Smooth muscle cell (in vitro differentiated cells): ENCODE measurements at regions not wholly inside any gene's neighbourhood (a gene's known extent, or its start where the extent isn't known, plus 50 kb on each side); places are given as distances from the start of the nearest gene placed in this dataset.

ENCODE experiments used
- DNase-seq: peaks from one replicate; lab custom pipeline; 2025; ENCODE audit not compliant: unreplicated experiment; lab: John Stamatoyannopoulos, UW
- H2AFZ ChIP-seq: fragments of 200-600 bp; sonication (generic); 2 replicates; pipeline ENCODE4 v1.6.0; 2016; ENCODE audit warnings: antibody characterized with exemption, low read depth, mild to moderate bottlenecking
- H3F3A ChIP-seq: fragments of 200-600 bp; sonication (generic); 2 replicates; pipeline ENCODE4 v1.6.0; 2017; ENCODE audit warnings: antibody characterized with exemption, low read depth
- H3K27ac ChIP-seq: fragments of 200-600 bp; sonication (generic); 2 replicates; pipeline ENCODE4 v1.5.1; 2016; ENCODE audit warnings: low read depth, mild to moderate bottlenecking
- H3K27me3 ChIP-seq: fragments of 200-600 bp; sonication (generic); 2 replicates; pipeline ENCODE4 v1.6.1; 2016; ENCODE audit warnings: low read depth, mild to moderate bottlenecking
- H3K36me3 ChIP-seq: fragments of 200-600 bp; sonication (generic); 2 replicates; pipeline ENCODE4 v1.5.1; 2016; ENCODE audit warnings: low read depth
- H3K4me1 ChIP-seq: fragments of 200-600 bp; sonication (generic); 2 replicates; pipeline ENCODE4 v1.5.1; 2016; ENCODE audit warnings: low read depth
- H3K4me2 ChIP-seq: fragments of 200-600 bp; sonication (generic); 2 replicates; pipeline ENCODE4 v1.6.0; 2016; ENCODE audit warnings: mild to moderate bottlenecking
- H3K4me3 ChIP-seq: fragments of 200-600 bp; sonication (generic); 2 replicates; pipeline ENCODE4 v1.5.1; 2016; ENCODE audit warnings: mild to moderate bottlenecking
- H3K79me2 ChIP-seq: fragments of 200-600 bp; sonication (generic); 2 replicates; pipeline ENCODE4 v1.6.0; 2016; ENCODE audit warnings: low read depth, mild to moderate bottlenecking
- H3K9ac ChIP-seq: fragments of 200-600 bp; sonication (generic); 2 replicates; pipeline ENCODE4 v1.6.0; 2016; ENCODE audit warnings: low read depth
- H3K9me3 ChIP-seq: fragments of 200-600 bp; sonication (generic); replicated peaks from 2 replicates; pipeline ENCODE4 v1.5.1; 2016; ENCODE audit warnings: low read depth
- H4K20me1 ChIP-seq: fragments of 200-600 bp; sonication (generic); 2 replicates; pipeline ENCODE4 v1.6.0; 2016; ENCODE audit warnings: low read depth
- CTCF ChIP-seq: fragments of 200-600 bp; sonication (generic); IDR thresholded peaks from 2 replicates; pipeline ENCODE4 v1.5.1; 2017; ENCODE audit warnings: borderline replicate concordance, mild to moderate bottlenecking, antibody characterized with exemption; ENCODE audit not compliant: insufficient read depth, poor library complexity, severe bottlenecking
- WGBS: methylation state at CpG from one replicate; pipeline ENCODE4 v1.1.7; 2016; ENCODE audit warnings: low lambda C conversion rate; 5-methylcytosine and 5-hydroxymethylcytosine counted together

GRCh38 chr7:25777969-25778708 is 373.9 kb upstream of the NFE2L3 start:
- H2AFZ ChIP-seq, result no peak overlapping the region
- no peaks in the 10 kb centered on the region for H3K79me2 ChIP-seq
- no peak overlapping the region for H3K4me3 ChIP-seq
- no peak overlapping the region for H3K27ac ChIP-seq
- no peaks in the 10 kb centered on the region for H3K4me1 ChIP-seq
- no peak overlapping the region for H3K4me2 ChIP-seq
- H3F3A ChIP-seq, result no peaks in the 10 kb centered on the region
- no peaks in the 10 kb centered on the region for H3K36me3 ChIP-seq
- H3K9me3 ChIP-seq, result no peaks in the 10 kb centered on the region
- no peak for TF ChIP-seq CTCF
- no peak for DNase-seq
- H3K9ac ChIP-seq, result no peak overlapping the region
- no peaks in the 10 kb centered on the region for H3K27me3 ChIP-seq
- no peaks in the 10 kb centered on the region for H4K20me1 ChIP-seq
- 65% methylated on average over 11 of the region's 11 CpGs for WGBS

- Histone ChIP-seq H3K4me3 (no peak overlapping the region), H3K9me3 (no peaks in the 10 kb centered on the region), H3K4me2 (no peak overlapping the region), H3K27ac (no peak overlapping the region), H2AFZ (no peak overlapping the region), H3K4me1 (no peaks in the 10 kb centered on the region), H3K9ac (no peak overlapping the region), H3K27me3 (no peaks in the 10 kb centered on the region), H3K79me2 (no peaks in the 10 kb centered on the region), H3F3A (no peaks in the 10 kb centered on the region), H4K20me1 (no peaks in the 10 kb centered on the region), H3K36me3 (no peaks in the 10 kb centered on the region)
- TF ChIP-seq CTCF, result no peak
- DNase-seq, result no peak
- 93% methylated on average over 3 of the region's 3 CpGs for WGBS
These were observed 372.9 kb upstream of the NFE2L3 start for GRCh38 chr7:25779002-25779546.

- Histone ChIP-seq H3K9ac (no peak overlapping the region), H3F3A (no peaks in the 10 kb centered on the region)
These were observed 371.1 kb upstream of the NFE2L3 start for GRCh38 chr7:25780904-25781303.

More at GRCh38 chr7:25780904-25781303, 371.1 kb upstream of the NFE2L3 start:
- Histone ChIP-seq H3K9me3 (no peaks in the 10 kb centered on the region), H3K4me1 (no peaks in the 10 kb centered on the region), H2AFZ (no peak overlapping the region), H3K79me2 (no peaks in the 10 kb centered on the region), H3K4me2 (no peak overlapping the region), H3K27ac (no peak overlapping the region), H3K36me3 (no peaks in the 10 kb centered on the region), H4K20me1 (no peaks in the 10 kb centered on the region), H3K4me3 (no peak overlapping the region), H3K27me3 (no peaks in the 10 kb centered on the region)
- TF ChIP-seq CTCF, result no peak
- WGBS, result 100% methylated on average over 2 of the region's 2 CpGs
- no peak for DNase-seq
